Activated CD8-positive, alpha-beta T cell treated with anti-CD3 and anti-CD28 coated beads, Interleukin-2, amount 10 ng/mL, durations not matched to agents 7 days and 5 days (primary cell): ENCODE measurements at regions not wholly inside any gene's neighbourhood (a gene's known extent, or its start where the extent isn't known, plus 50 kb on each side); places are given as distances from the start of the nearest gene placed in this dataset.

Experiments used
- ATAC-seq: fragments of 150-1000 bp; cut with Tn5 transposase; one replicate; pipeline ENCODE4 v1.10.0; 2021; ENCODE audit warnings: moderate library complexity
- CTCF ChIA-PET: fragments of 350-600 bp; sonication (Branson Sonifier 250); formaldehyde crosslinking; loops from one replicate; lab custom pipeline; 2021; ENCODE audit warnings: antibody characterized with exemption; lab: Charles Lee
- POLR2A ChIA-PET: fragments of 350-600 bp; sonication (Branson Sonifier 250); formaldehyde crosslinking; loops from one replicate; lab custom pipeline; 2021; ENCODE audit warnings: antibody characterized with exemption; lab: Charles Lee
- DNase-seq: peaks from one replicate; pipeline ENCODE4 v3.0.0-alpha.2; 2020
- H3K27ac Mint-ChIP-seq: one replicate; pipeline ENCODE4 v1.8.0; 2021; ENCODE audit warnings: mild to moderate bottlenecking, mixed read lengths
- H3K27me3 Mint-ChIP-seq: one replicate; pipeline ENCODE4 v1.8.0; 2021; ENCODE audit warnings: low read depth, mixed read lengths
- H3K36me3 Mint-ChIP-seq: one replicate; pipeline ENCODE4 v1.8.0; 2021; ENCODE audit warnings: low read depth, mixed read lengths
- H3K4me1 Mint-ChIP-seq: one replicate; pipeline ENCODE4 v1.8.0; 2021; ENCODE audit warnings: low read depth, mixed read lengths
- H3K4me3 Mint-ChIP-seq: one replicate; pipeline ENCODE4 v1.8.0; 2021; ENCODE audit warnings: mild to moderate bottlenecking, mixed read lengths
- H3K9me3 Mint-ChIP-seq: one replicate; pipeline ENCODE4 v1.8.0; 2022; ENCODE audit warnings: mixed read lengths; ENCODE audit not compliant: insufficient read depth

- no peak for DNase-seq
- ChIA-PET POLR2A (no interaction called here), CTCF (no interaction called here)
- ATAC-seq, result no peak
- Mint-ChIP-seq H3K27me3 (peaks cover 2% of the 10 kb centered on the region), H3K27ac (no peak overlapping the region), H3K36me3 (no peaks in the 10 kb centered on the region), H3K4me3 (no peak overlapping the region), H3K4me1 (no peaks in the 10 kb centered on the region), H3K9me3 (no peaks in the 10 kb centered on the region)
These were observed 216.9 kb downstream of the MATN1 start for GRCh38 chr1:30506291-30507015.

GRCh38 chr1:30505853-30506252 lies 217.5 kb downstream of the MATN1 start:
- Mint-ChIP-seq H3K9me3 (no peaks in the 10 kb centered on the region), H3K27me3 (peaks cover 2% of the 10 kb centered on the region), H3K4me1 (no peaks in the 10 kb centered on the region), H3K4me3 (no peak overlapping the region), H3K36me3 (no peaks in the 10 kb centered on the region), H3K27ac (no peak overlapping the region)
- POLR2A ChIA-PET, result no interaction called here
- ATAC-seq (no peak), DNase-seq (no peak)
- CTCF ChIA-PET, result no interaction called here

GRCh38 chr1:30492451-30492850 lies 230.9 kb downstream of the MATN1 start:
- Mint-ChIP-seq H3K36me3 (no peaks in the 10 kb centered on the region), H3K27ac (no peak overlapping the region), H3K4me1 (no peaks in the 10 kb centered on the region), H3K4me3 (no peak overlapping the region), H3K9me3 (no peaks in the 10 kb centered on the region), H3K27me3 (peaks cover 2% of the 10 kb centered on the region)
- ATAC-seq (no peak), DNase-seq (no peak)
- POLR2A ChIA-PET, result no interaction called here
- CTCF ChIA-PET, result no interaction called here

GRCh38 chr1:30491831-30492230 lies 231.6 kb downstream of the MATN1 start:
- H3K36me3 Mint-ChIP-seq, result no peaks in the 10 kb centered on the region
- no peaks in the 10 kb centered on the region for H3K9me3 Mint-ChIP-seq
- H3K27me3 Mint-ChIP-seq, result peaks cover 2% of the 10 kb centered on the region
- CTCF ChIA-PET, result no interaction called here
- H3K4me1 Mint-ChIP-seq, result no peaks in the 10 kb centered on the region
- POLR2A ChIA-PET, result no interaction called here
- no peak for DNase-seq
- ATAC-seq, result no peak
- no peak overlapping the region for H3K27ac Mint-ChIP-seq
- H3K4me3 Mint-ChIP-seq, result no peak overlapping the region

GRCh38 chr1:30490554-30491053 lies 232.8 kb downstream of the MATN1 start:
- CTCF ChIA-PET, result no interaction called here
- Mint-ChIP-seq H3K4me3 (no peak overlapping the region), H3K27ac (no peak overlapping the region), H3K9me3 (no peaks in the 10 kb centered on the region), H3K36me3 (no peaks in the 10 kb centered on the region), H3K27me3 (peaks cover 2% of the 10 kb centered on the region), H3K4me1 (no peaks in the 10 kb centered on the region)
- POLR2A ChIA-PET, result no interaction called here
- DNase-seq (no peak), ATAC-seq (no peak)

GRCh38 chr1:30489737-30490389 lies 233.5 kb downstream of the MATN1 start:
- CTCF ChIA-PET, result no interaction called here
- Mint-ChIP-seq H3K36me3 (no peaks in the 10 kb centered on the region), H3K4me3 (no peak overlapping the region), H3K9me3 (no peaks in the 10 kb centered on the region), H3K27ac (no peak overlapping the region), H3K4me1 (no peaks in the 10 kb centered on the region), H3K27me3 (peaks cover 1% of the 10 kb centered on the region)
- no peak for ATAC-seq
- no peak for DNase-seq
- POLR2A ChIA-PET, result no interaction called here

- Mint-ChIP-seq H3K27ac (no peak overlapping the region), H3K36me3 (no peaks in the 10 kb centered on the region), H3K4me1 (no peaks in the 10 kb centered on the region), H3K27me3 (no peaks in the 10 kb centered on the region), H3K9me3 (no peaks in the 10 kb centered on the region), H3K4me3 (no peak overlapping the region)
- CTCF ChIA-PET, result no interaction called here
- POLR2A ChIA-PET, result no interaction called here
- DNase-seq, result no peak
- ATAC-seq, result no peak
These were observed 235.0 kb downstream of the MATN1 start for GRCh38 chr1:30488324-30488913.

- ATAC-seq, result no peak
- CTCF ChIA-PET, result no interaction called here
- Mint-ChIP-seq H3K9me3 (peaks cover 3% of the 10 kb centered on the region), H3K36me3 (no peaks in the 10 kb centered on the region), H3K27me3 (no peaks in the 10 kb centered on the region), H3K27ac (no peak overlapping the region), H3K4me3 (no peak overlapping the region), H3K4me1 (no peaks in the 10 kb centered on the region)
- POLR2A ChIA-PET, result no interaction called here
- DNase-seq, result no peak
These were observed 236.3 kb downstream of the MATN1 start for GRCh38 chr1:30487042-30487441.

- CTCF ChIA-PET, result no interaction called here
These were observed 238.3 kb downstream of the MATN1 start for GRCh38 chr1:30485072-30485471.

GRCh38 chr1:30484668-30485067 lies 238.7 kb downstream of the MATN1 start:
- ChIA-PET CTCF (no interaction called here), POLR2A (no interaction called here)
- no peak overlapping the region for H3K27ac Mint-ChIP-seq
- ATAC-seq (no peak), DNase-seq (no peak)
- no peaks in the 10 kb centered on the region for H3K36me3 Mint-ChIP-seq
- H3K4me1 Mint-ChIP-seq, result no peaks in the 10 kb centered on the region
- H3K4me3 Mint-ChIP-seq, result no peak overlapping the region
- peaks cover 8% of the 10 kb centered on the region for H3K9me3 Mint-ChIP-seq
- no peaks in the 10 kb centered on the region for H3K27me3 Mint-ChIP-seq

More at GRCh38 chr1:30485072-30485471, 238.3 kb downstream of the MATN1 start:
- Mint-ChIP-seq H3K9me3 (peaks cover 8% of the 10 kb centered on the region), H3K27me3 (no peaks in the 10 kb centered on the region), H3K27ac (no peak overlapping the region), H3K4me1 (no peaks in the 10 kb centered on the region), H3K36me3 (no peaks in the 10 kb centered on the region), H3K4me3 (no peak overlapping the region)
- ATAC-seq (no peak), DNase-seq (no peak)
- POLR2A ChIA-PET, result no interaction called here

GRCh38 chr1:30479575-30479974 lies 243.8 kb downstream of the MATN1 start:
- ChIA-PET POLR2A (interaction anchor here (0.7 kb wide), 1 partner anchor 250 kb away, joined by 5 read pairs; no protein-coding TSS in a partner anchor), CTCF (no interaction called here)
- no peak overlapping the region for H3K4me3 Mint-ChIP-seq
- H3K4me1 Mint-ChIP-seq, result no peaks in the 10 kb centered on the region
- H3K9me3 Mint-ChIP-seq, result peaks cover 8% of the 10 kb centered on the region
- no peaks in the 10 kb centered on the region for H3K36me3 Mint-ChIP-seq
- ATAC-seq, result no peak
- H3K27me3 Mint-ChIP-seq, result no peaks in the 10 kb centered on the region
- no peak for DNase-seq
- H3K27ac Mint-ChIP-seq, result no peak overlapping the region

- Mint-ChIP-seq H3K9me3 (peaks cover 8% of the 10 kb centered on the region), H3K27me3 (no peaks in the 10 kb centered on the region), H3K27ac (no peak overlapping the region), H3K4me1 (no peaks in the 10 kb centered on the region), H3K4me3 (no peak overlapping the region), H3K36me3 (no peaks in the 10 kb centered on the region)
- ATAC-seq (no peak), DNase-seq (no peak)
- ChIA-PET CTCF (no interaction called here), POLR2A (no interaction called here)
These were observed 244.4 kb downstream of the MATN1 start for GRCh38 chr1:30478799-30479563.
